Activated CD4-positive, alpha-beta T cell treated with anti-CD3 and anti-CD28 coated beads, Interleukin-2, Interleukin-4, amounts not matched to agents 100 ng/mL and 50 ng/mL, durations not matched to agents 16 hours and 8 hours (primary cell): ENCODE measurements at regions not wholly inside any gene's neighbourhood (a gene's known extent, or its start where the extent isn't known, plus 50 kb on each side); places are given as distances from the start of the nearest gene placed in this dataset.

ENCODE experiments used
- DNase-seq: peaks from one replicate; pipeline ENCODE4 v3.0.0-alpha.2; 2020; ENCODE audit warnings: low spot score

DNA sequence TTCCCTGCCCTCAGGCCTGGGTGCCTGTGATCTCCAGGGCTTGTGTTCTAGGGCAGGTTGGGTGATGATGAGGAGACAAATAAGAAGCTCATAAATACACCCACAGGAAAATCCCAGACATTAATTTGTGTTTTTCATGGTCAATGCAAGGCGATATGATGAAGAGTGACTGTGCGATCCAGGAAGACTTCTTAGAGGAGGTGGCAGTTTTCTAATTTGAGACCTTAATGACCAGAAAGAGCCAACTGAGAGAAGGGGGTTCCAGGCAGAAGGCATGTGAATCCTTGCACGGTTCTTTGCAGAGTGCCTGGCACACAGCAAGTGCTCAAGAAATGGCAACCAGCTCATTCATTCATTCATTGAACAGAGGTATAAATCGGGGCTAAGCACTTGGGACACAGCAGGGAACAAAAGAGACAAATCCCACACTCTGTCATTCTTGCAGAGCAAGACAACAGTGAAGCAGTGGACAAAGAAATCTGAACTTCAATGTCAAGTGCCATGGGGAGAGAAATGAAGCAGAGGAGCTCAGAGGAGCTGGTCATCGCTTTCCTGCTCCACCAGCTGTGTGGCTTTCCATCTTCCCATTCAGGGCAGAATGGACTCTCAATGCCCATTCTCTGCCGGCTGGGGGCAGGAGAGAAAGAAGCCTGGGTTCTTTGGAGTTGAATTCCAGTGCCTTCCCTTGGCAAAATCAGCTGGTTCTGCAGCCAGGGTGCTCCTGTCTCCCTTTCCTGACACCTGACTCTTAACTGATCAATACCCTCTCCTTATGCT lies 128.3 kb downstream of the AACS start:
- no peak for DNase-seq

DNA sequence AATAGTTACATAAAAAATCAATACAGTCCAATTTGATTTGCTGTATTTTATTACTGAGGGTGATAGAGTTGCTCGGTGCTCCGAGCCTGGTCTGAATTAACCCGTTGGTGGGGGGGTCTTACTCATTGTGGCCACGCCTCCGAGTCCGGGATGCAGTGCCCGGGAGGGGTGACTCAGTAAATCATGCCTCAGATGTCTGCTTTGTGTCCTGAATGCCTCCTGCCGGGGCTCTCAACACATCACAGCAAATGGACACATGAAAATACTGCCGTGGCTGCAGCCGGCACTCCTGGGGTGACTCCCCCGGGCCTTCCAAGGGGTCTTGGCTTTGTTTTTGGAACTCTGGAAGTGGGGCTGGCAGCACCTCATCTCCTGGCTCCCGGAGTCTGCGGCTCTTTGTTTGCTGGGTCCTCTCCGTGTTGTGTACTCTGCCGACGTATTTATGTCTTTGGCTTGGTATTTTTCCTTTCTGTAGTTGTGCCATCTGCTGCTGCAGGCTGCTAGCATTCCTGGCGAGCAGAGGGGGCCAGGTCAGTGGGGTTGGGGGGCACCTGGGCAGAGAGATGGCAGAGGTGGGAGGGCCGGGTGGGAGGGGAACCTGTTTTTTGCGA lies 129.0 kb downstream of the AACS start:
- no peak for DNase-seq

DNA sequence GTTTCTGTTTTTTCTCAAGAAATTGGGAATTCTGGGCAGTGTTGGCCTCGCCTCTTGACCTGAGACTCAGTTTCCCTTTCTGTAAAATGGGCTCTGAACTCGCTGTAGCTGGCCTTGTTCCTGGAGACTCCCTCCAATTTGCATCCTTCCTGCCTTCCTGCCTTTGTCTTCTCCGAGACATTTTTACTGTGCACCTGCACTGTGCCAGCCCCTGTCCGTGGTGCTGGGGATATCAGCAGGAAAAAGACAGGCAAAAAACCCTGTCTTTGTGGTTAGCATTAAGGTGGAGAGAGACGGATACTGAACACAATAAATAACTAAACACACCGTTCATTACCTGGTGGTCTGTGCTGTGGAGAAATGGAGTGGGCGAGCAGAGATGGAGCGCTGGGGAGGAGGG lies 129.8 kb downstream of the AACS start:
- DNase-seq, result no peak

DNA sequence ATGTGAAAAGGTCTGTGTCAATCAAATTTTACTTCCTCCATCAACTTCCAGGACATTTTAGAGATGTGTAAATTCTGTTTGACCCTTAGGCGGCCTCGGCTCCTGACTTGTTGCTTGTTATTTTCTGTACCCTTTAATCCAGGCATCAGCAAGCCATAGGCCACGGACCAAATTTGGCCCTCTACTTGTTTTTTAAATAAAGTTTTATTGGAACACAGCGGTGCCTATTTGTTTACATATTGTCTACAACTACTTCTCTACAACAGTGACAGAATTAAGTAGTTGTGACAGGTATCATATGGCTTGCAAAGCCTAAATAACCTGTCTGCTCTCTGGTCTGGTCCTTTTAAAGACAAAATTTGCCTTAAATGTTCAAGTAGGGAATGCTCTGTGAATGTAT lies 132.1 kb downstream of the AACS start:
- DNase-seq, result no peak

DNA sequence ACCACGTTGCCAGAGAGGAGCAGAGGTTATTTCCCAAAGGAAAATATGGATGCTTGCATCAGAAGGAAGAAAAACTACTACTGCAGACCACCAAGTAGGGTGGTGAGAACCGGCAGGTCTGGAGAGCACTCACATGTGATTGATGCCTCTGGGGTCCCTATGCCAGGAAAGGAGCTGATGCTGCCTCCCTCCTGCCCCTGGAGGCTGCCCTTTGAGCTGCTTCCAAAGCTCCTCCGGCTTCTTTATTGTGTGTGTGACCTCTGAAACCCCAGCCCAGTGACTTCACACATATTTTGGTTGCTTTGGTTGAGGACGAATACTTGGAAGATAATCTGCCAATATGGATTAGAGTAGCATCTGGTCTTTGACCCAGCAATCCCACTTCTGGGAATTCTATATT lies 133.4 kb downstream of the AACS start:
- no peak for DNase-seq

DNA sequence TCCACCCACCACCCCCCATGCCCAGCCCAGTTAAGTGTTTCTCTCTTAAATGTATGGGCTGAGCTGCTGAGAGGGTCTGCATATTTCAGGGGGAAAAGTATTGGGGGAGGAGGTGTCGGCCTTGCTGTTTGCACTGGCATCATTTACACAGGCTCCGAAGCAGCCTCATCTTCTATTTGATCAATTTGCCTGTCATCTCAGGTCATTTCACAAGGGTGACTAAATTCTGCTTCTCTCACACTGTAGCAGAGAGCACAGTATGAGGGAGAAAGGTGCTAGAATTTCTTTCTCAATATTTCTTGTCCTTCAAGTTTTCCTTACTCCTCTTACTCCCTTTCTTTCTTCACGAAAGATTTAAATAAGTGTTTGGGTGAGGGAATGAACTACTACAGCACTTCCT lies 135.9 kb downstream of the AACS start:
- no peak for DNase-seq

DNA sequence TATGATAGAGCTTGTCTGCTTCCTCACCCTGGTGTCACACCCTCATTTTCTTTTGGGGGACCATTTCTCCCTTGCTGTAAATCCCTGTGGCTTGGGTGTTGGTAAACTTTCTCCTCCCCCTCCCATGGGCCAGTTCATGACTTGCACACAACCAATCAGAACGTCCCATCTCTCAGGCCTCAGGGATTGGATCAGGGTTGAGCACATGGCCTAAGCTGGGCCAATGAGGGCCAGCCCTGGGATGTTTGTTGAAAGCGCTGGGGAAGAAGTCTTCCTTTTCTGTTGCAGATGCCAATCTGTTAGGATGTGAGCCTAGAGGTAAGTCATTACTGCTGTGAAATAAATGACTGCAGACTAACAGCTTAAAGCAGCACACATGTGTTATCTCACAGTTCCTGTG lies 136.7 kb downstream of the AACS start:
- no peak for DNase-seq

DNA sequence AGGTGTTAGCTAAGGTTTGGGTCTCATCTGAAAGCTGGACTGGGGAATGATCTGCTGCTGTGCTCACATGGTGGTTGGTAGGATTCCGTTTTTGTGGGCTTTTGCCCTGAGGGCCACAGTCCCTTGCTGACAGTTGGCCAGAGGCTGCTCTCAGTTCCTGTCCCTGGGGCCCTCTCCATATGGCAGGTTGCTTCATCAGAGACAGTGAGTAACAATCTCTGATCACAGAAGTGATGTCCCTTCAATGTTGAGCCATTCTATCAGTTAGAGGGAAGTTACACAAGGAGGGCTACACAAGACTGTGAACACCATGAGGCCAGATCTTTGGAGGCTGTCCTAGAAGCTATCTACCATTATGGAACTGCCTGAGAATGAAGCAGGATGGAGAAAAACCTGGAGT lies 137.2 kb downstream of the AACS start:
- DNase-seq, result no peak

DNA sequence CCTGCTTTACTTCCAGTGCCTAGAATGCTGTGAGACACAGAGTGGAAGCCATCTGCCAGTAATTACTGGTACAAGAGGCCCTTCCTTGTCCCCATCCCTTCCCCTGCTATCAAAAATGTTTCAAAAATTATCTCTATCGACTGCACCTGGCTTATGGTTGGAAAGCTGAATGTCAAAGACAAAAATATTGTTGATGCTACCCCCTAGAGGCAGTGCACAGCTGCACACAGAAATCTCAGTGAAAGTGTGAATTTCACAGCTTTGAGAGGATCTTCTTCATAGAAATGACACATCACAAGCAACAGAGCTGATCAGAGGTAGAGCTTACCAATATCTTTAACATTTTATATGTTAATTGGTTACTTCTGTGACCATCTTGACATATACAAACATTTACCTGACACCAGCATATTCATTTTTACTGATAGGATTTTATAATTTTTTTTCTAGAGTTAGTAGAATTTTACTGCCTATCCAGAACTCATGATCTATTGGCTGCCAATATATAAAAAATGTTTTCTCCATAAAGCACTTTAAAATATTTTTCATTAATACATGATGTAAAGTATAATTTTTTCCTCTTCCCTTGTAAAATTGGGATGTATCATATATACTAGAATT lies 138.0 kb downstream of the AACS start:
- DNase-seq, result peak; percentile 22

DNA sequence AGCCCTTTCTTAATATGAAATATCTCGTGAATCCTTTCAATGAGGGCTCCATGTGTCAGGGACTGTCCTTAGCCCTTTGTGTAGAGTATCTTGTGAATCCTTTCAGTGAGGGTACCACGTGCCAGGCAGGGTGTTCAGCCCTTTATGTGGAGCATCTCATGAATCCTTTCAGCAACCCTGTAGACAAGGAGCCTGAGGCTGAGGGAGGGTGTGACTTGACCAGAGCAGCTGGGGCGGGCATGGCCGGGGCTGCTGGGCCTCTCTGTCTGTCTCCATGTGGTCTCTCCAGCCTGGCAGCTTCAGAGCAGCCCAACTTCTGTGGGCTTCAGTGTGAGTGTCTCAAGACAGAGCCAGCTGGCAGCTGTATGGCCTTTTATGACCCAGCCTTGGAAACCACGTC lies 140.2 kb downstream of the AACS start:
- no peak for DNase-seq

DNA sequence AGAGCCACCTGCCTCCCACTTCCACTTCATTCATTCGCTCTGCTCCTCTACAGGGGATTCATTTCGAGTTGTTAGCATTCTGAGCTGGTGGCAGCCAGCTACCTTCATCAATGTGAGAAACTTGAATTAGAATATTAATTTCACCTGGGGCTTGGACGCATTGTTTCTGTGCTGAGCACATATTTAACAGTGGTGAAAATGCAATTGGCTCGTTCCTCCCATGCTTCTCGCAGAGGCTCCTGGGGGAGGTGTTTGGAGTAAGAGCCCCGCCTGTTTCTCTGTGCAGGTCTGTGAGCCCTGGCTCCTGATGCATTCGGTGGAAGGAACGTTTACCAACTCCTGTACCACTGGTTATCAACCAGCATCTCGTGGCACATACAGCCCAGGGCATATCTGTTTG lies 141.5 kb downstream of the AACS start:
- DNase-seq, result no peak

DNA sequence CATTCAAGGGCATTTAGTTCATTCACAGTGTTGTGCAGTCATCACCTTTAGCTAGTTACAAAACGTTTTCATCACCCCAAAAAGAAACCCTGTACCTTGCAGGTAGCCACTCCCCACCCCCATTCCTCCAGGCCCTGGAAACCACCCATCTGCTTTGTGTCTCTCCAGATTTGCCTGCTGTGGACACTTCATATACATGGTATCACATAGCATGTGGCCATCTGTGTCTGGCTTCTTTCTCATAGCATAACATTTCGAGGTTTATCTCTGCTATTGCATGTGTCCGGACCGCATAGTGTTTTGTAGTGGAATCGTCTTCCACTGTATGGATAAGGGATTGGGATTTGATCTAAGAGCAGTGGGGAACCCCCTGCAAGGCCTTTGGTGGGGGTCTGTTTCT lies 143.1 kb downstream of the AACS start:
- DNase-seq, result no peak

DNA sequence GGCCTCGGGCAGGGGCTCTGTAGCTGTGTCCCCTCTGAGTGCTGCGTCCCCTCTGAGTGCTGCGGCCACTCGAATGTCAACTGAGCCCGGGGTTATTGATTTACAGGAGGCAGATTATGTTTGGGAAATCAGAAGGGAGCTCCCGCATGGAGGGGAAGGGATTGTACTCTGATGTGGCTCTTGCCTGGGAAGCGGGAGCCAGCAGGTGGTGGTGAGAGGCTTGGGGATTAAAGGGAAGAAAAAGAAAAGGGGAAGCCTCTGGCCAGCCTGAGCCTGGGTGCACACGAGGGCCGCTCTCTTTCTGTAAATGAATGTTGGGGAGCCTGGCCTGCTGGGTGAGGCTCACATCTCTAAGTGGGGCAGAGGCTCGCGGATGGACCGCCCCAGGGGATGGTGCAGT lies 143.7 kb downstream of the AACS start:
- no peak for DNase-seq

DNA sequence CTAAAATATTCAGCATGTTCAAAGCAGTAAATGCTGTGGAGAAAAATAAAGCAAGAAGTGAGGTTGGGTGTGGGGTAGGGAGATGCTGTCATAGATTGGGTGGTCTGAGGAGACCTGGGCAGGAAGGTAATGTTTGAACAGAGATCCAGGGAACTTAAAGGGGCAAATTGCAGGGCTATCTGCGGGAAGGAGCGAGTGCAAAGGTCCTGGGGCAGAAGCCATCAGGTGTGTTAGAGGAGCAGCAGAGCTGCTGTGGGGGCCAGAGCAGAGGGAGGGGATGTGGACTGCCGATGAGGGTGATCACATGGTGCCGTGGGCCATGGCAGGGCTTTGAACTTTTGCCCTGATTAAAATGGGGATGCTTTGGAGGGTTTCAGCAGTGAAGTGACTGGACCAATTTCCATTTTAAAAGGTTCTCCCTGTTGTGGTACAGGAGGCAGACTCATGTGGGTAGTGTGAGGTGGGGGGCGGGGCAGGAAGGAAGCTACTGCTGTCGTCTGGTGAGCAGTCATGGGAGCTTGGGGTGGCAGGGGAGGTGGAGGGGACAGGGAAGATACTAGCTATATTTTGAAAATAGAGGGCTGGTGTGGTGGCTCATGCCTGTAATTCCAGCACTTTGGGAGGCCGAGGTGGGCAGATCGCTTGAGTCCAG lies 145.0 kb downstream of the AACS start:
- DNase-seq, result peak; percentile 18

DNA sequence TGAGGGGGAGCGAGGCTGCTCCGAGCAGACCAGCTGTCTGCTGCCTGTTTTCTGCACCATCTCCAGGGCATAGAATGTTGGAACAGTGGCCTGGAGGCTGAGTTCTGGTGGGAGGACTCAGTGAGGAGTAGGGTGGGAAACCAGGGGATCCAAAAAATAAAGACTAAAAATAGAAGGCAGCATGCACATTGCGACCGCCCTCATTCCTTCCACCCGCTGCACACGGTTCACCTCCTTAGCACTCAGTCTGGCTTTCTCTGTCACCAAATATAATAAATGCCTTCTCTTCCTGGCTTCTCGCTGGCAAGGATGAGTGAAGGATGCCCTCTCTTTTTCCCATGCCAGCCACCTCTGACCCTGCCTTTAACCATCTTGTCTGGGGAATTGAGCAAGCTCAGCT lies 146.2 kb downstream of the AACS start:
- DNase-seq, result no peak

DNA sequence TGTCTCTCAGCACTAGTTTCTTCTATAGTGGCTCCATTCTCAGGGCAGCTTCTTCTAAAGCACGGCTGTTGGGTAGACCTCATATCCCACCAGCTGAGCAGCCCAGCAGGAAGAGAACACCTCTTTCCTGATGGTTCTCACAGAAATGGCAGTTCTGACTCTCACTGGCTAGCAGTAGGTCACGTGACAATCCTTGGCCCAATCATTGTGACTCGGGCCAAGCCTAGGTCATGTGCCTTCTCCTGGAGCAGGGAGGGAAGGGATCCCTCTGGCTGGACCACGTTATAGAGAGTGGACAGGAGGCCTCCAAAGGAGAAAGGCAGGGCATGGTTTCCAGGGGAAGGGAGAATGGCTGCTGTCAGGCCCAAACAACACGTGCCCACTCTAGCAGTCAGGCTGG lies 149.1 kb downstream of the AACS start:
- no peak for DNase-seq

DNA sequence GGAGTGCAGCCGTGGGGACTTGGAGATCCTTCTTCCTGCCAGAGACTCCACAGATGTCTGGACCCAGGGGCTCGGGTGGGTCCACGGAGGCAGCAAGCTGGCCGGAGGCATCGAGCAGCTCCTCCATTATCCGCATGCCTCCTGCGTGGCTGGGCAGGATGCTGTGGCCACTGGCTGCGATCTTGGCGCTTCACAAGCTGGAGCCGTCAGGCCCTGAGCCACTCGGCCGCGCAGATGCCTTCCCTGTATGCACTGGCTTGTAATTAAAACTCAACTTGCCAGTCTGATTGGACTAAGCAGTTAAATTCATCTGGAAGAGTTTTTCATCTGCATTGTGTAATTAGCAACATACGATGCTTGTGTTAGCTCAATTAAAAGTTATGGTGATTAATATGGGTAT lies 151.5 kb downstream of the AACS start:
- no peak for DNase-seq

DNA sequence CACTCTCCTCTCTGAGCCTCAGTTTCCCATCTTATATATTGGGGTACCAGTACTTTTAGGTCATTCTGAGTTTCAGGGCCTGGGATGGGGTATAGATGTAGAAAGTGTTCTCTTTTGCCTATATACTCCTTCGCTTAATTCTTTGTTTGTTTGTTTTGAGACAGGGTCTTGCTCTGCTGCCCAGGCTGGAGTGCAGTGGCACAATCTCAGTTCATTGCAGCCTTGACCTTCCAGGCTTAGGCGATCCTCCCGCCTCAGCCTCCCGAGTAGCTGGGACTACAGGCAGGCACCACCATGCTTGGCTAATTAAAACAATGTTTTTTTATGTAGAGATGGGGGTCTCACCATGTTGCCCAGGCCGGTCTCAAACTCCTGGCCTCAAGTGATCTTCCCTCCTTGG lies 152.1 kb downstream of the AACS start:
- no peak for DNase-seq

DNA sequence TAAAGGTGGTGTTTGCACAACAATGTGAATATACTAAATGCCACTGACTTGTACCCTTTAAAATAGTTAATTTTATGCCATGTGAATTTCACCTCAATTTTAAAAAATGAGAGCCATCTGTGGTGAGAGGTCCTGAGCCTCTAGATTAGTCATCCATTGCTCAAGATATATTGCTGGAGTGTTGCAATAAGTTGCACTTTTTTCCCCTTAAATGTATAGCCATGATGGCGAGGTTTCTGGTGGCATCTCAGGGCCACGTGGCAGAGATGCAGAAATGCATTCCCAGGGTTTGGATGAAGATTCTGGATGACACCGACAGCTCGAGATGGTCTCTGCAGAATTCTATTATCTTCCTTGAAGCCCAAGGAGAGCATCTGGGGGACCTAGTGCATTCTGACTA lies 153.7 kb downstream of the AACS start:
- DNase-seq, result no peak

DNA sequence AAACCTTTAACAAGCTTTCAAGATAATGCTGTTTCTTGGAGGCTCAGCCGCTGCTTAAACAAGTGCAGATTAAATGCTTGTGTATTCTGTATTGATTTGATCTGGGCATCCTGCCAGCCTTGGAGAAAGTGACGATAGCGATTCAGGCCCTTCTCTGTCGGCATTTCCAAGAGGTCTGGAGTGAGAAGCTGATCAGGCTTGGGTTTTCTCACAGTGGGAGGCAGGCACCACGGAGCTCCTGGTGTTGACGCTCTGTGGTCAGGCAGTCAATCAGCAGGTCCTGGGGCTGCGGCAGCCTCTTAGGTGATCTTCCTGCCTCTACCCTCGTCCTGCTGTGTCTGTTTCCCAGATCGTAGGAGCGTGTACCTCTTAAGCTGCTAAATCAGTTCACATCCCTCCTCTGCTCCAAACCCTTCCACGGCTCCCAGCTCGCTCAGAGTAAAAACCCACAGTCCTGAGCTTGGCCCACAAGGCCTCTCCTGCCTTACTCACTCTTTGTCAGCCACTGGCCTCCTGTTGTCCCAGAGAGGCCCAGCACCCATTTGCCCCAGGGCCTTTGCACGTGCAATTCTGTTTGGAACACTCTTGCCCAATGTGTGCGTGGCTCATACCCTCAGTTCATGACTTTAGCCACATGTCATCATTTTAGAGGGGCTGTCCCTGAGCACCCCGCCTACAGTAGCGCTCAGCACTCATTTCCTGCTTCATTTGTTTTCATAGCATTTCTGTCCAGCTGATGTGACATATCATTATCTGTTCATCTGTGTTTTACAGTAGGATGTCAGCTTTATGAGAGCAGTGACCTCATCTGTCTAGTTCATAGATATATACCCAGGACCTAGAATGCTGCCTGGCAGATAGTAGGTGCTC lies 155.4 kb downstream of the AACS start:
- DNase-seq, result no peak

DNA sequence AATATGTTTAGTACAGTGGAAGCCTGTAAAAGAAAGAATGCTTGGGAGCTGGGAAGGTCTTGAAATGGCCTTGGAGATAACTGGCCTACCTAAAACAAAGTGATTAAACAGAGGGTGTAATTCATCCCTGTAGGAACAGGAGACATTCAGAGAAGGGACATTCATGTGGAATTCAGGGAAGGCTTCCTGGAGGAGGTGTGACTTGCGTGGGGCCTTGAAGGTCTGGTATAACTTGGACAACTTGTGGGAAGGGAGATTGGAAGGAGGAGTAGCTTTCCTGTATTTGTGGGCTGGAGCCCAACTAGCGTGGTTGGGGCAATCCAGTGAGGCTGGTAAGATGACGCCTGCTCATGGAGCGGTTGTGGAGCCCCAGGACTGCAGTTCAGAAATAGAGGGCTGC lies 156.4 kb downstream of the AACS start:
- DNase-seq, result no peak

DNA sequence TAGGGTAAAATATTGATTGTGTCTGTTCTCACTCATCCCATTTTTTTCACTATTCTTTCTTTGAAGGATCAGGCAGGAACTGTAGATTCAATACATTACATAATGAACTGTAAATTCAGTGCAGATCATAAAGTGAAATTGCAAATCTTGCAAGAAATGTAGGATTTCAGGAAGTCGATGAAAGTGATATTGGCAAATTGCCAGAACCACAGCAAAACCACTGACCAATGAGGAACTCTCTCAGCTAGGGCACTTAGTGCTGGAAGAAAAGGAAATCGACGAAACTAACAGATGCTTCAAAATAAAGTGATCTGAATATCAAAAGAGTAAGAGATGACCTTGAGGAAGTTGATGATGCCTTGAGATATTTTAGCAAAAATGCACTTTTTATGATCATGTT lies 157.6 kb downstream of the AACS start:
- no peak for DNase-seq
